ENCODE measurements at regions not wholly inside any gene's neighbourhood (a gene's known extent, or its start where the extent isn't known, plus 50 kb on each side); places are given as distances from the start of the nearest gene placed in this dataset.

DNA sequence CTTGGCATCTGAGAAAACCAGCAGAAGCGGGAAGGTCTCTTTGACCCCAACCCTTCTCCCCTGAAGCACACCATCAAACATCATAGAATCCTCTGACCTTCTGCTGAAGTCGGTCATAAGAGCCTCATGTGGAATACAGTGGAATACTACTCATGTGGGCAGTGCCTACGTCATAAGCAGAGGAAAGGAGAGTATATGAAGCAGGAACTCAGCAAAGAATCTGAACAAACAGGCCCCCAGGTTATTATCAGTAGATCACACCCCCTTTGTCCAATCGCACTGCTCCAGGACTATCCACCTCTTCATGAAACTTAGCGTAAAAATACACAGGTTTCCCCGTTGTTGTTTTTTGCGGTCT lies 394.1 kb upstream of the PROK2 start:
- TF ChIP-seq, protein P1, sequence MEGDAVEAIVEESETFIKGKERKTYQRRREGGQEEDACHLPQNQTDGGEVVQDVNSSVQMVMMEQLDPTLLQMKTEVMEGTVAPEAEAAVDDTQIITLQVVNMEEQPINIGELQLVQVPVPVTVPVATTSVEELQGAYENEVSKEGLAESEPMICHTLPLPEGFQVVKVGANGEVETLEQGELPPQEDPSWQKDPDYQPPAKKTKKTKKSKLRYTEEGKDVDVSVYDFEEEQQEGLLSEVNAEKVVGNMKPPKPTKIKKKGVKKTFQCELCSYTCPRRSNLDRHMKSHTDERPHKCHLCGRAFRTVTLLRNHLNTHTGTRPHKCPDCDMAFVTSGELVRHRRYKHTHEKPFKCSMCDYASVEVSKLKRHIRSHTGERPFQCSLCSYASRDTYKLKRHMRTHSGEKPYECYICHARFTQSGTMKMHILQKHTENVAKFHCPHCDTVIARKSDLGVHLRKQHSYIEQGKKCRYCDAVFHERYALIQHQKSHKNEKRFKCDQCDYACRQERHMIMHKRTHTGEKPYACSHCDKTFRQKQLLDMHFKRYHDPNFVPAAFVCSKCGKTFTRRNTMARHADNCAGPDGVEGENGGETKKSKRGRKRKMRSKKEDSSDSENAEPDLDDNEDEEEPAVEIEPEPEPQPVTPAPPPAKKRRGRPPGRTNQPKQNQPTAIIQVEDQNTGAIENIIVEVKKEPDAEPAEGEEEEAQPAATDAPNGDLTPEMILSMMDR (IDR thresholded peaks at IDR 0.05) = no peak
- TF ChIP-seq POLR2AphosphoS5 (IDR thresholded peaks at IDR 0.05) = no peak
- TF ChIP-seq POLR2A (IDR thresholded peaks at IDR 0.05) = no peak
- TF ChIP-seq EP300 (IDR thresholded peaks at IDR 0.05) = no peak
